ENCODE measurements at regions not wholly inside any gene's neighbourhood (a gene's known extent, or its start where the extent isn't known, plus 50 kb on each side); places are given as distances from the start of the nearest gene placed in this dataset.

- TF ChIP-seq CHD2 (IDR thresholded peaks at IDR 0.05; ENCODE audit: low read length, partially characterized antibody) (no peak), RAD21 (IDR thresholded peaks at IDR 0.05; ENCODE audit: low read length) (no peak), NRF1 (IDR thresholded peaks at IDR 0.05; ENCODE audit: low read depth, low read length) (no peak)
Measured at GRCh38 chr3:72298201-72299152, 513.5 kb upstream of the PROK2 start.
